ENCODE measurements at regions not wholly inside any gene's neighbourhood (a gene's known extent, or its start where the extent isn't known, plus 50 kb on each side); places are given as distances from the start of the nearest gene placed in this dataset.

- no peak overlapping the region for H3K4me3 ChIP-seq
- WGBS, 2 donors (ENCODE audit: low coverage in 1 of 2): 40 to 47% methylated on average over 6 of the region's 6 CpGs
- TF ChIP-seq EP300 (IDR thresholded peaks at IDR 0.05; ENCODE audit: low read depth): no peak
- TF ChIP-seq CTCF (IDR thresholded peaks at IDR 0.05): no peak
- no peak for TF ChIP-seq POLR2A (IDR thresholded peaks at IDR 0.05)
- no peak for TF ChIP-seq POLR2AphosphoS5 (IDR thresholded peaks at IDR 0.05)
- intact Hi-C loops (cut with DNase I; ENCODE audit: low total_unique reads): no loop called here
- no peak overlapping the region for H3K27ac ChIP-seq
- in situ Hi-C loops (cut with MboI; ENCODE audit: low pct_ligation_motif_present in 1 of 4, low pct_unique_long_range_greater_than_20kb in 1 of 4, low sequenced_read_pairs in 3 of 4): no loop called here
- no peaks in the 10 kb centered on the region for H3K9me3 ChIP-seq
- DNase-seq: no peak
- H3K27me3 ChIP-seq: no peaks in the 10 kb centered on the region
- H3K4me1 ChIP-seq: no peaks in the 10 kb centered on the region
- H3K36me3 ChIP-seq: no peaks in the 10 kb centered on the region
These were observed 195.2 kb upstream of the CNTNAP4 start for GRCh38 chr16:76081967-76082366.

GRCh38 chr16:76106647-76107046 lies 170.6 kb upstream of the CNTNAP4 start:
- TF ChIP-seq POLR2A (IDR thresholded peaks at IDR 0.05) (no peak), CTCF (IDR thresholded peaks at IDR 0.05) (no peak), POLR2AphosphoS5 (IDR thresholded peaks at IDR 0.05) (no peak), EP300 (IDR thresholded peaks at IDR 0.05; ENCODE audit: low read depth) (no peak)
- intact Hi-C loops (cut with DNase I; ENCODE audit: low total_unique reads) (no loop called here), in situ Hi-C loops (cut with MboI; ENCODE audit: low pct_ligation_motif_present in 1 of 4, low pct_unique_long_range_greater_than_20kb in 1 of 4, low sequenced_read_pairs in 3 of 4) (no loop called here)
- DNase-seq: no peak
- 81 to 83% methylated on average over 4 to 6 of the region's 6 CpGs for WGBS, 2 donors (ENCODE audit: low coverage in 1 of 2)
- no peaks in the 10 kb centered on the region for H3K36me3 ChIP-seq
- H3K27ac ChIP-seq: no peak overlapping the region
- H3K4me1 ChIP-seq: no peaks in the 10 kb centered on the region
- H3K4me3 ChIP-seq: no peak overlapping the region
- H3K9me3 ChIP-seq: peaks cover 0 to 3% of the 10 kb centered on the region in 2 donors
- no peaks in the 10 kb centered on the region for H3K27me3 ChIP-seq

- in situ Hi-C loops (cut with MboI; ENCODE audit: low pct_ligation_motif_present in 1 of 4, low pct_unique_long_range_greater_than_20kb in 1 of 4, low sequenced_read_pairs in 3 of 4): no loop called here
- peaks cover 0 to 3% of the 10 kb centered on the region in 2 donors for H3K9me3 ChIP-seq
- WGBS, 2 donors (ENCODE audit: low coverage in 1 of 2): 71% methylated on average over 1 of the region's 1 CpG
- no peak overlapping the region for H3K4me3 ChIP-seq
- TF ChIP-seq POLR2AphosphoS5 (IDR thresholded peaks at IDR 0.05): no peak
- no peak for TF ChIP-seq POLR2A (IDR thresholded peaks at IDR 0.05)
- no peak for TF ChIP-seq EP300 (IDR thresholded peaks at IDR 0.05; ENCODE audit: low read depth)
- no peak for TF ChIP-seq CTCF (IDR thresholded peaks at IDR 0.05)
- H3K27me3 ChIP-seq: no peaks in the 10 kb centered on the region
- H3K27ac ChIP-seq: no peak overlapping the region
- no peaks in the 10 kb centered on the region for H3K4me1 ChIP-seq
- no peaks in the 10 kb centered on the region for H3K36me3 ChIP-seq
- intact Hi-C loops (cut with DNase I; ENCODE audit: low total_unique reads): no loop called here
- no peak for DNase-seq
These were observed 168.7 kb upstream of the CNTNAP4 start for GRCh38 chr16:76108460-76108859.

GRCh38 chr16:76114681-76115080 lies 162.5 kb upstream of the CNTNAP4 start:
- Histone ChIP-seq H3K27ac (no peak overlapping the region), H3K4me1 (no peaks in the 10 kb centered on the region), H3K27me3 (no peaks in the 10 kb centered on the region), H3K36me3 (no peaks in the 10 kb centered on the region), H3K9me3 (no peaks in the 10 kb centered on the region), H3K4me3 (no peak overlapping the region)
- no peak for DNase-seq
- intact Hi-C loops (cut with DNase I; ENCODE audit: low total_unique reads) (no loop called here), in situ Hi-C loops (cut with MboI; ENCODE audit: low pct_ligation_motif_present in 1 of 4, low pct_unique_long_range_greater_than_20kb in 1 of 4, low sequenced_read_pairs in 3 of 4) (no loop called here)
- 70 to 73% methylated on average over 3 of the region's 3 CpGs for WGBS, 2 donors (ENCODE audit: low coverage in 1 of 2)
- TF ChIP-seq CTCF (IDR thresholded peaks at IDR 0.05): no peak
- TF ChIP-seq POLR2AphosphoS5 (IDR thresholded peaks at IDR 0.05): no peak
- TF ChIP-seq POLR2A (IDR thresholded peaks at IDR 0.05): no peak
- TF ChIP-seq EP300 (IDR thresholded peaks at IDR 0.05; ENCODE audit: low read depth): no peak
